GM21576 (cell line): ENCODE measurements at regions not wholly inside any gene's neighbourhood (a gene's known extent, or its start where the extent isn't known, plus 50 kb on each side); places are given as distances from the start of the nearest gene placed in this dataset.

Experiments
- ATAC-seq: cut with Tn5 transposase; IDR thresholded peaks from one replicate; pipeline ENCODE4 v1.9.1; 2021; ENCODE audit warnings: mild to moderate bottlenecking, moderate library complexity; ENCODE audit not compliant: unreplicated experiment

DNA sequence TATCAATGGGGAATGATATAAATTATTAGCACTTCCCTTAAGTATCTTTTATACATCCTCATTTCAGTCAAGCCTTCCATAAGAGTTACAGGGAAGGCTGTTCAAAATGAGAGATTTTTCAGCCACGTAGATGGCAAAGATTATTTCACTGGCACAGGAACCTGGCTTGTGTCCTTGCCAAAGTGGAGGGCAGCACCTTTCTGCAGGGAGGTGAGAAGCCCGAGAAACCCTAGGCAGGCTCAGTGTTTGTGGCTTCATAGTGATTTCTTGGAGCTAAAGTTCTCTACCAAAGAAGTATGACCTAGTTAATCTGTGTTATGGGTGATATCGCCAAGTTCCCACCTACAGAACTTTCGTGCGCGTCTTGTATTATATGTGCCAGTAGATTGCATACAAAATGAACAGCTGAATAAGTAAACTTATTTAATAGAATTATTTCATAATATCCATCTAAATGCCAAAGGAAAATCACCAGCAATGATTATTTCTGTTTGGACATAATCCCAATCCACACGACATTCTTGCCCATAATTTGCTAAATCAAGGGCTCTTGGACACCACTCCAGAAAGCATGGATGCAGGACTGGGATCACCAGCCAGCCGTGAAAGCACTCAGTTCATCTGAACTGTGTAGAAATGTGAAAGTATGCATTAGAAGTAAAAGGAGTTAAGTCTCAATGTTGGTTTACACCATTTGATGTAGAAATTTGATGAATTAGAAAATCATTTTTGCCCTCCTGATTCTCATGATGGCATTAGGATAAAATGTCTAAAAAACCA, 150.4 kb upstream of the RNF32 start:
- no peak for ATAC-seq

DNA sequence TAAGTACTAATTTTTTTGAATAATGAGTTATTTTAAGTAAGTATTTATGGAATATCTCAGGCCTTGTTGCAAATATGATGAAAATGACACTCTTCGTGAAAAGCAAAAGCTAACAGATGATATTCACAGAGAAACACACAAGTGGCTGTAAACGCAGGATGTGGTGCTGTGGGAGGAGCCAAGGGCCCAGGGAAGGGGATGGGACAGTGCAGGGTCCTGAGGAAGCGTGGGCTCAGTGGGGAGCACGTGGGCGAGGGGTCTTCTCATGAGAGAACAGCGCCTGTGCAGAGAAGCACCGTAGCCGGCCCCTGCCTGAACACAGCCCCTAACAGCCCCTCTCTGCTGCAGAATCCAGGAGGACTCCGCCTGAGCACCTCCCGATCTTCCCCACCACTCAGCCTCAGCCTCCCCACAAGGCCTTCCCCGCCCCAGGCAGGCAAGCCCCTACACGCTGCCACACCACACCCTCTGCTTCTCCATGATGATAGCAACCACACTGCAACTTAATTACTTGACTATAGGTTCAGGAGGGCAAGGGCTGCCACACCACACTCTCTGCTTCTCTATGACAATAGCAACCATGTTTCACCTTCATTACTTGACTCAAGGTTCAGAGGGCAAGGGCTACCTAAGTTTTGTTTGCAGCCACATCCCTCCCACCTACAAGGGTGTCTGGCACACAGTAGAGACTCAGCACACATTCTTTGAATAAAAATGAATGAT, 152.6 kb upstream of the RNF32 start:
- ATAC-seq, result no peak

DNA sequence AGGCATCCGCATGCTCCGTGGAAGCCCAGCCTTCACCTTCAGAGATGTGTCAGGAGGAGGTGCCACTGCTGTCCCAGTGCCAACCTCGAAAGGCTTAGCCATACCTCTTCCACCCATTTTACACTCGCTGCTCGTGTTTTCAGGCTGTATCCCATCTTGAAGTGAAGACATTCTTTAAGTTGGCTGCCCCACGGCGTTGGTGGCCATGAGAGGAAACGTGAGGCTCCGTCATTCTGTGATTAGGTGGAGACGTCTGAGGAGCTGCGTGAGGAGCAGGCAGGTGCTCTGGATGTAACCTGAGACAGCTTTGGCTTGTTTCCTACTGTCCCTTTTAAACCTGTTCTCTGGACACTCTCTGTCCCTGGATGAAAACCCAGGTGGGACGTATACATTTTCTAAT, 159.9 kb upstream of the RNF32 start:
- no peak for ATAC-seq

DNA sequence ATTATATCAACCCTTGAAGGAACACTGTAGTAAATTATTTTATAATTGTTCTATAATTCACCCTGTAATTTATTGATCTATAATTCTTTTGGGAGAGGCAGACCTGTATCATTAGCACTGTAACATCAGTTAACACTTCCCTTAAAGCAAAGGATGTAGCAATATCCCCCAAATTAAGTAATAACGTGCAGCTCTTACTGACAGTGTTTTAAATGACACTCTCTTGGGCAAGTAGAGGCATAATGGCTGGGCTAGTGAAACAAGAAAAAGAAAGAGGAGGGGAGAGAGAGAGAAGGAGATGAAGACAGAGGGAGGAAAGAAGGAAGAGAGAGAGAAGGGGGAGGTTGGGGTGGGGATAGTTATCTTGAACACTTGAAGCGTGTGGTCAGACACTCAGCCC, 161.0 kb upstream of the RNF32 start:
- ATAC-seq, result no peak

DNA sequence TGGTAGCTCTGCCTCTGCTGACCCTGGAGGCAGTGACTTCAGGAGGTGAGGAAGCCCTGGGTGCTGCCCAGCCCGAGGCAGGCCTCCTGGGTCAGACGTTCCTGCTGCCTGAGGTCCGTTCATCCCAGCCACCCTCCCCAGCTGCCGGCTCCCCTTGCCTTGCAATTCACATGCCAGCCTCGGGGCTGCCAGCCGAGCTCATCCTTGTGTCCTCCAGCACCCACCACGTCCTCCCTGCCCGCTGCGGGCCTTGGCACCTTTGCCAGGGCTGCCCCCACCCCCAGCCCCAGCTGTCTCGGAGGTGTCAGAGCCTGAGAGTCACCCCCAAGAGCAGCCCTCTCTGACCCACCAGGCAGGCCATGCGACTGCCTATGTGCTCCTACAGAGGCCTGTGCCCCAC, 162.1 kb upstream of the RNF32 start:
- ATAC-seq, result no peak

DNA sequence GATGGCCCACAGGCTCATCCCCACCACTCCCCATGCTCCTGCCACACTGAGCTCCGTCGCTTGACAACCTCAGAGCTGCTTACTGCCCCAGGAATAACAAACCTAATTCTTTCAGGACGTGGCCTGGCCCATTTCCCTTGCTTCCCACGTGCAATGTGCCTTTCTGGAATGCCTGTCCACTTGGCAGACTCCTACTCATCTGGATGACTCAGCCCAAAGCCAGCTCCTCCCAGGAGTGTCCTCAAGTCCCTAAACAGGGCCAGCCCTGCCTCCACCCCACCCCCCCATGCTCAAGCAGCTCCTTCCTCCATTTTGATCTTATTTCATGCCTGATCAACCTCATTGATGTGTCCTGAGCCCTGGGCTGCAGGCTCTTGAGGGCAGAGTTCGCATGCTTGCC, 164.9 kb upstream of the RNF32 start:
- no peak for ATAC-seq

DNA sequence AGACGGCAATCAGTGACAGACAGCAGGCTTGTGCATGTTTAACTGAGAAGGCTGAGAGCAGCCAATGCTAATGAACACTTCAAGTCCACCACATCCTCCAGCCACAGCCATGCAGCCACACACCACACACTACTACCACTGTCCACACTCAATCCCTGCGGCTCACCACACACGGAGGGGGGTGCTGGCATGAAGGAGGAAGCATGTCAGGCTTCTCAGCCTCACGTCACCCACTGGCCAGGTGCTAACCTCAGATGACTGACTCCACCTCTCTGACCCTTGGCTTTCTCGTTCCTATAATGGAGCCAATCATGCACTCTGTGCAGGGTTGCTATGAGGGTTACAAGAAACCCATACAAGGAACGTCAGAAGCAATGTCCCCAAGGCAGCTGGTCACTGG, 165.4 kb upstream of the RNF32 start:
- no peak for ATAC-seq

DNA sequence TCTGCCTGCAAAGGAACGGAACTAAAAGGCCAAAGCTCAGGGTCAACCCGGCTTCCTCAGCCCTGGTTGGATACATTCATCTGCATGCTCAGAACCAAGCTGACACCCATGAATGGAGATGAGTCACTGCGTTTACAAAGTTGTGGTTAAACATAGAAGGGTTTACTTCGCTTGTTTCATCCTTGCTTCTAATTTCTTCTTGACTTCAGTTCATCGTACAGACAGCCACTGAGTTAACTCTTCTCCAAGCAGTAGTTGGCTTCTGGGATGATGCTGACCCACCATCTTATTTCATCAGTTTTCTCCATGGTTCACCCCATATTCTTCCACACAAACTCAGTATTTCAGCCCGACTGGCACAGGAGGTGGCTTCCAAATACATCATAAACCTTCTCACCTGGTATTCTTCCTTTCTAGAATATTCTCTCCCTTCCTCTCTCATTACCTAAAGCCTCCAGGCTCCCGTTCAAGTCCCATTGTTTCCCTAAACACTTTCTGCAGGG, 166.3 kb upstream of the RNF32 start:
- no peak for ATAC-seq

DNA sequence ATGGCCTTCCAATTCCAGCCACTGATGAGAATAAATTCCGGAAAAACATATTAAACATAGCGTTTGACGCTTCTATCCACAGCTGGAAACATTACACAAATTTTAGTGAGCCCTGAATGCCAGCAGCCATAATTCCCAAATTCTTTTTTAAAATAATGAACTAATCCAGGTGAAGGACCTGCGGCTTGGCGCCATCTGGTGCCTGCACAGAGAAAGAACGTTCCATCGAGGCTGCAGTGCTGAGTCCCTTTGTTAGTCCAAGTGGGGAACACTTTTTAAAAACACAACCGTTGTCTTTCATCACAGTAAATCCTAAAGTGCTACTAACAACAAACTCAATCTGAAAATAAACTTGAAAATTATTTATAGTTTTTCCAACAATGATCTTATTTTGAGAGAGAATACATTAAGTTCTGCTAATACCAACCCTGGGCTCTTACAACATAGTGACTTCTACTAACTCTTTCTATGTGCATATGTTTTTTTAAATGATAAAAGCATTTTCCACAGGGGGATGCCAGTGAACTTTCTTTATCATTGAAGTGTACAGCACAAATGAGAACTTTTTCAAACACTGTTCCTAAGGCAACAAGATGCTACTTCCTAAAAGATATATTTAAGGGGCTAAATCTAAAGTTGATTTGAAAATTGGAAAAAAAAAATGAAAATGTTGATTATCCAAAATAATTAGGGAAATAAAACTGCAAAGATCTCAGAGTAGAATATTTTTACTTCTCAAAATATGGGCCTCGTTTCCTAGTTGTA, 166.9 kb upstream of the RNF32 start:
- ATAC-seq, result no peak

DNA sequence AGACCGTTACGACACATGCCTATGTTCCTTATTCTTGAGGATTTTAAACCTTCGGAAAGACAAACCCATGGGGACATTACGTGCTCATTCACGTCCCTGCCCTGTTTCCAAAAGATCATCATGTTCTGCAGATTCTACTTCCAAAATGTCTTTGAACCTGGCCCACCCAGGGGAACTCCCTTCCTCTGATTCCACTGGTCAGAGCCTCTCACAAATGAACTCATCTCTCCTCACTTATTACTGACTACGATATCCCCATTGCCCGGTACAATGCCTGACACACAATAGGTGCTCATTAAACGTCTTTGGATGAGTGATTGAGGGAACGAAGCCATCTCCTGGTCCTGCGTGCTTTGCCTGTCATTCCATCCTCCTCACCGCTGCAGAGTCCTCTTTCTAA, 168.3 kb upstream of the RNF32 start:
- no peak for ATAC-seq

DNA sequence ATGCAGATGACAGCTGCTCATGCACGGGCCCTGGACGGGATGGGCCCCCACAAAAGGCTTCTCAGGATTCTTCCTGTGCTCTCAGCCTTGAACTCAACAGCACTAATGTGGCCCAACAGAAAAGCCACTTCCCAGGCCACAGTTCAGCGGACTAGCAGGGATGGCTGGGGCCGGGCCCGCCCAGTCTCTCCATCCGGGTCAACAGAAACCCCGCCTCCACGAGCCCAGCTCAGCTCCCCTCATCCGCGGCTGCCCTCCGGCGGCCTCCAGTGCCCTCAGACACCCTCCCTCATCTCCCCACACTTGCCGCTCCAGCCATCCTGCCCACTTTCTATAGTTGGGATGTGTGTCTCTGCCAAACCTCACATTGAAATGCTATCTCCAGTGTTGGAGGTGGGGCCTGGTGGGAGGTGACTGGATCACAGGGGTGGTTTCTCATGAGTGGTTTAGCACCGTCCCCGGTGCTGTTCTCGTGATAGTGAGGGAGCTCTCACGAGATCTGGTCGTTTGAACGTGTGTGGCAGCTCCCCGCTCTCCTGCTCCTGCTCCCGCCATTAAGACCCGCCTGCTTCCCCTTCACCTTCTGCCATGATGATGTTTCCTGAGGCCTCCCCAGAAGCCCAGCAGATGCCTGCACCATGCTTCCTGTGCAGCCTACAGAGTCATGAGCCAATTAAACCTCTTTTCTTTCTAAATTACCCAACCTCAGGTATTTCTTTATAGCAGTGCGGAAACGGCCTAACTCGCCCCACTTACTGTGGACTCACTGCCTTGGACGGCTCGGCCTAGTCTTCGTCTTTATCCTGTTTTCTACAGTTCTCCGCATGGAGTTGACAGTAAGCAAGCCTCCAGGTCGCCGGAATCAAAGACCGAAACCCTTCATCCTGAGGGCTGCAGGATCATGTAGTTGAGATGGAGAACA, 169.9 kb upstream of the RNF32 start:
- ATAC-seq, result no peak

DNA sequence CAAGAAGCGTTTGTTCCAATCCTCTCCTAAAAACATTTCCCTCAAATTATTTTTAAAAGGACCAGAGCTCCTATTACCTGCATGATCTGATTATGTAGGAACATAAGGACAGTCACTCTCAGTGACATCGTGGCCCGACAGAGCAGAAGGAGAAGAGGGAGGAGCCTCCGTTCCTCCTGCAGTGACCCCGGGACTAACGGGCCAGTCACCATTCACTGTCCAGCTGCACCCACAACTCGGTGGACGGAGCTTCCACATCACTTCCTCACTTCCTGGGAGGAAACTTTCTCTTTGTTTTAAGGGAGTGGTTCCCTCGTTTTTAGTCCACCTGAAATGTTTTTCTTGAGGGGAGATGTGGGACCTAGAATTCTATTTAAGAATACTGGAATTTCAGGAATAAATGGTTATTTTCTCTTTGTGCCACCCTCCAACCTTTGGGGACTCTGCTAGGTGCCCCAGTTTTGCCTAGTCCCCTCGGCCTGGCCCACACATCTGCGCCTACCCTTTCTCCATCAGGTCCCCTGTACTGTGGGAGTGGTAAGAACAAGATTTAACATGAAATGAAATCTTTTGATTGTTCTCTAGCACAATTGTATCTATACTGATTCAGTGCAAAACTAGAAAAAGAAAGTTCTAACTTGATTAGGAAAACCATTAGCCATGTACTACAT, 173.5 kb upstream of the RNF32 start:
- ATAC-seq, result no peak

DNA sequence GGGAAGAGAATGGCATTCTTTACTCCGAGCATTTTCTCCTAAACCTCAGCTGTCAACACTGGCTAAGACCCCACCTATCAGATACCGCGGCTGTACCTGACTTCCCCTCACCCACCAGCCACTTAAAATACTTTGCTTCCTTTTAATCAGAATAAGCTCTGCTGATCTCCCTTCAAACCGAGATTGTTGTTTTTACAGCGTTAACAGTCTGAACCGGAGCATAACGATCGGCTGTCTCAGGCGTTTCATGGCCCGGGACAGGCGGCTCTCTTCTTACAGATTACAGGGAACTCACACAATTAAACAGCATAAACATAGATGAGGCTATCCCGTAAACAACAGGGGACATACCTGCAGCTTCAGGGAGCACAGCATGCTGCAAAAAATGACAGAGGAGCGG, 174.3 kb upstream of the RNF32 start:
- ATAC-seq, result no peak

DNA sequence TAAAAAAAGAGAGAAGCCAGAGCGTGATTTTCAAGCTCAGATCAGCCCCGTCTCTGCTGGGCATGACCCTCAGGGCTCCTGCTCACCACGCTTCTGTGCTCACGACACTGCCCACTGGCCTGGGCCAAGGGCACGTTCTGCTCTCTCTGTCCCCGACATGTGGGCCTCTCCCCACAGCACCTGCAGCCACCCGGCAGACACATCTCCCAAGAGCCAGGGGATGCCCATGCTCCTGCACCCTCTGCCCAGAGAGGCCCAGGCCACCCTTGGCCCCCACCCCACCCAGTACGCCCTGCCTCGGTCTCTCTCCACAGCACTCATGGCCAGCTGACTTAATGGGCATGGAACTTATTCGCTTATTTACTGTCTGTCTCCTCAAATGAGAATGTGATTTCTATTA, 175.4 kb upstream of the RNF32 start:
- no peak for ATAC-seq

DNA sequence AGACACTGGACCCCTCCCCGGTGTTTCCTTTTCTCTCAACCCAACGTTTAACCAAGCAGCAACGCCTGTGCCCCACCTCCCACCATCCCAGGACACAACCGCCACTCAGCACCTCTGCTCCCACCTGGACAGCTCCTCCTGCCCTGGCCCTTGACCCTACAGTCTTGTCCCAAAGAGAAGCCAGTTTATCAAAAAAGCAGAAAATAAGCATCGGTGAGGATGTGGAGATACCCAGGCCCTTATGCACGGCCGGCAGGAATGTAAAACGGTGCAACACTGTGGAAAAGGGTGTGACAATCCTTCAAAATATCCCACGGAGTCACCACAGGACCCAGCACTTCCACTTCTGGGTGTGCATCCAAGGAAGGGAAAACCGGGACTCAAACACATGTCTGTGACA, 176.2 kb upstream of the RNF32 start:
- ATAC-seq, result no peak

DNA sequence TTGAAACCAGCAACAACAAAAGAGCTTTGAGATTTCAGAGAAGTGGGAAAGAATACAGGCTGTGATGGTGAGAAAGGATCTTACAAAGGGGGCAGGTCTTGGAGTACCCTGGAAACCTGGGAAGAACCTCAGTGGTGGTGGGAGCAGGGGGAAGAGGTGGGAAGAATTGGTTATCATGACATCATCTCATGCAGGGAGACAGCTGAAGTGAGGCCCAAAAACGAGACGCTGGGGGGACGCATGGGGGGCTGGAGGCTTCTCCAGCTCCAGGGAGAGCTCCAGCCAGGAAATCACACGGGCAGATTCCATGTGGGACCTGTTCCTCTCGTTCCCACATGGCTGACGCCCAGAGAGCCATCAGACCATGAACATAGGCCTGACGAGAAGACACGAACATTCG, 177.3 kb upstream of the RNF32 start:
- no peak for ATAC-seq

DNA sequence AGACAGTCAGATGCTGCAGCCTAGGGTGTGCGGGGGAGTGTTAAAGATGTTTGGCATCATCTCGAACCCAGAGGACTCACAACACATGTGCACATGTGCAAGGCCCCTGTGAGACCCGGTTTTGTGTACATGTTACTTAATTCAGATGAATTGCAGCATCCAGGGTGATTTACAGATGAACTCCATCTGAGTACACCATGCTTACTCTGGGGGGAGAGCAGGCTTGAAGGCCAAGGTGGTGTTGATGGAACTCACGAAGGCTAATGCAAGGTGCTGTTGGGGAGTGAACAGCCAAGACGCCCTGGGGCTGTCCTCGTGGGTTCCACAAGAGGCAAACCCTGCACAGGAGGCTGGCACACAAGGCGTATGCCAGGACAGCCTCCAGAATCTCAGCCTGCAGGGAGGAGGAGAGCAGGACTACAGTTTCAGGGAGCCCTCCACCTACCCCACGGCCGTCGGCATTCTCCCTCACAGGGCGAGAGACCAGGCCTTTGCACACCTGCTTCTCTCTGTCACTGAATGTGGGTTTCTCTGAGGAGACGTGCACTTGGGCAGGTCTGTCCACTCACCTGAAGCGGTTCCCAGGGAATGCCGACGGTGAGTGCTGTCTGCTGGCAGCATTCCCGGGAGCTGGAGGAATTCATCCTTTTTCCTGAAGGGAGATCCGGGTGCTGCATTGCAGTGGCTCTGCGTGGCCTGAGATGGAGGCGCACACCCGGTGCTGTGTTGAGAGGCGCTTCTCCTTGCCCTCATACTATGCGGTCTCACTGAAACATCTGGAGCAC, 178.5 kb upstream of the RNF32 start:
- ATAC-seq, result no peak

DNA sequence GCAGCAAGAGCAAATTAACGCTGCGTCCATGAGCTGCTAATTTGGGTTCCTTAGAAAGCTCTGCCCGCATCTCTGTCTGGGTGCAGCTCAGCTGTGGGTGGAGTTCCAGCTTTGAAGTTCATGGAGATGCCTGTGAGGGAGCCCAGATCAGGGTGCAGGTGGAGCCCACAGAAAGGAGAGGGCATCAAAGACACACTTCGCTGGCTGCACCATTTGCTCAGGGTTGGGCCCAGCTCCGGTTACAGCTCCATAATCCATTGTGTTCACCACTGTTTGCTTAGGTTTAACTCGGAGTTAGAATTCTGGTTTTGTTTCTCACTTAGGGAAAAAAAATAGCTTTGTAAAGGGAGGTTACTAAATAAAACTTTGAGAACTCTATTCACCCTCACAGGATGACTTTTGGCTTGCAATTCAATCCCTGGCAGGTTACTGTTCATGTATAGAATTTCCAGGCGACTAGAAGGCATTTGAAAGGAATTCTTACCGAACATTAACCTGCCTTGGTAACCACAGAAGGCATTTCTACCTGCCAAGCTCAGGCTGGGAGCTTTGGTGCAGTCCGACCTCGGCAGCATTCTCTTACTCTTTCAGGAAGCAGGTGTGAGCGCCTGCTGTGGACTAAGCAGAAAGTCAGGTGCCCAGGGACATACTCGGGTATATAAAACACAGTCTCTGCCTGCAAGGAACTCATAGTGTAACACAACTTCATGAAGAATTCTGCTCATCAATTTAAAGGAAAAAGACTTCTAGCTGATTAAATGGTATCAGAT, 179.5 kb upstream of the RNF32 start:
- ATAC-seq, result no peak

DNA sequence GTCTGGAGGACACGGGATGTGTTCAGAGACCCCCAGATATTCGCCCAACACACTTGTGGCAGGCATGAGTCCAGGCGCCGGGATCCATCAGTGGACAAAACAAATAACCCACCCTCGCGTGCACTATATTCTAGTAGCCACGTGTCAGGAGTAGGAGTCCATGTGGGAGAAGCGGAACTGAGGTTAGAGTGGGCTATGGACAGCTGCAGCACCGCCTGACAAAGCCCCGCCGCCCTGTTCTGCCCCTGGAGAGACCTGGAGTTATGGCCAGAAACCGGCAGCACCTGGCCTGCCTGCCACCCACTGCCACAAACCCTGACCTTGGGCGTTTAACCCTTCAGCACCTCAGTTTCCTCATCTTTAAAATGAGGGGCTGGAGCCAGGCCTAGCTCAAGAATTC, 181.0 kb upstream of the RNF32 start:
- no peak for ATAC-seq
